MCF 10A (cell line): ENCODE measurements at regions not wholly inside any gene's neighbourhood (a gene's known extent, or its start where the extent isn't known, plus 50 kb on each side); places are given as distances from the start of the nearest gene placed in this dataset.

Source experiments
- BruUV-seq: library from RNA; stranded (reverse); fragments of 400-500 nt; replicated peaks from 2 replicates; lab custom pipeline; 2021; lab: Mats Ljungman, UMichigan
- CTCF ChIA-PET: fragments of 300-600 bp; sonication (Branson Sonifier 250); formaldehyde crosslinking; extraction: SDS; loops from one replicate; lab custom pipeline; 2021; ENCODE audit warnings: antibody characterized with exemption, inconsistent platforms; lab: Yijun Ruan, JAX
- POLR2A ChIA-PET: fragments of 300-600, 350-650 bp; sonication (Branson Sonifier 250); formaldehyde crosslinking; extraction: SDS; loops from one replicate; lab custom pipeline; 2020; ENCODE audit warnings: antibody characterized with exemption, inconsistent platforms; lab: Yijun Ruan, JAX
- DNase-seq: peaks from one replicate; pipeline ENCODE4 v3.0.0-alpha.2; 2018; ENCODE audit not compliant: unreplicated experiment
- H3K27ac Mint-ChIP-seq: one replicate; pipeline ENCODE4 v1.8.0; 2022; ENCODE audit warnings: mild to moderate bottlenecking, low read depth, mixed read lengths; ENCODE audit not compliant: unreplicated experiment
- H3K27me3 Mint-ChIP-seq: one replicate; pipeline ENCODE4 v1.8.0; 2022; ENCODE audit warnings: mixed read lengths; ENCODE audit not compliant: insufficient read depth, unreplicated experiment
- H3K36me3 Mint-ChIP-seq: one replicate; pipeline ENCODE4 v1.8.0; 2022; ENCODE audit warnings: mild to moderate bottlenecking, moderate library complexity, mixed read lengths; ENCODE audit not compliant: insufficient read depth, unreplicated experiment
- H3K4me1 Mint-ChIP-seq: one replicate; pipeline ENCODE4 v1.8.0; 2022; ENCODE audit warnings: mixed read lengths; ENCODE audit not compliant: insufficient read depth, unreplicated experiment
- H3K4me3 Mint-ChIP-seq: one replicate; pipeline ENCODE4 v1.8.0; 2022; ENCODE audit warnings: mild to moderate bottlenecking, moderate library complexity, mixed read lengths; ENCODE audit not compliant: unreplicated experiment
- H3K9me3 Mint-ChIP-seq: one replicate; pipeline ENCODE4 v1.8.0; 2022; ENCODE audit warnings: mixed read lengths; ENCODE audit not compliant: unreplicated experiment
- intact Hi-C: fragments of 100-400 bp; cut with micrococcal nuclease; formaldehyde crosslinking; loops from 2 replicates; pipeline ENCODE4 v1.14.1; 2022
- TF ChIP-seq, protein P1 (sequence below): fragments of 200-600 bp; IDR thresholded peaks from one replicate; pipeline ENCODE4 v1.8.0; 2022; ENCODE audit warnings: antibody characterized with exemption, mild to moderate bottlenecking; ENCODE audit not compliant: unreplicated experiment

DNA sequence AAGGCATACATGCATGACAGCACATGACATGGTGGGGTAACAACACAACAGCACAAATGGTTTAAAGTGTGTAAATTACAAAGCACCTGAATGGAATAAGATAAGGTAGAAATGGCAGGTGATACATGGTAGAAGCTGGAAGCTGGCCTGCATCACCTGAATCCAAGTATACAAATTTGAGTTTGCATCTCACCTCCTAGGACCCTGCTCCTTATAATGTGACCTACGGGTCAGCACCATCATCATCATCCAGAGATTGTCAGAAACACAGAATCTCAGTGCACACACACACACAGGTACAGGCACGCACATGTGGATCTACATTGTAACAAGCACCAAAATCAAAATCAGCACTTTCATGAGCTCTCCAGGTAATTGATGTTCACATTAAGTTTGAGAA lies 1048.2 kb upstream of the AUTS2 start:
- intact Hi-C loops = no loop called here
- H3K4me1 Mint-ChIP-seq = no peaks in the 10 kb centered on the region
- H3K27me3 Mint-ChIP-seq = no peaks in the 10 kb centered on the region
- TF ChIP-seq, protein P1, sequence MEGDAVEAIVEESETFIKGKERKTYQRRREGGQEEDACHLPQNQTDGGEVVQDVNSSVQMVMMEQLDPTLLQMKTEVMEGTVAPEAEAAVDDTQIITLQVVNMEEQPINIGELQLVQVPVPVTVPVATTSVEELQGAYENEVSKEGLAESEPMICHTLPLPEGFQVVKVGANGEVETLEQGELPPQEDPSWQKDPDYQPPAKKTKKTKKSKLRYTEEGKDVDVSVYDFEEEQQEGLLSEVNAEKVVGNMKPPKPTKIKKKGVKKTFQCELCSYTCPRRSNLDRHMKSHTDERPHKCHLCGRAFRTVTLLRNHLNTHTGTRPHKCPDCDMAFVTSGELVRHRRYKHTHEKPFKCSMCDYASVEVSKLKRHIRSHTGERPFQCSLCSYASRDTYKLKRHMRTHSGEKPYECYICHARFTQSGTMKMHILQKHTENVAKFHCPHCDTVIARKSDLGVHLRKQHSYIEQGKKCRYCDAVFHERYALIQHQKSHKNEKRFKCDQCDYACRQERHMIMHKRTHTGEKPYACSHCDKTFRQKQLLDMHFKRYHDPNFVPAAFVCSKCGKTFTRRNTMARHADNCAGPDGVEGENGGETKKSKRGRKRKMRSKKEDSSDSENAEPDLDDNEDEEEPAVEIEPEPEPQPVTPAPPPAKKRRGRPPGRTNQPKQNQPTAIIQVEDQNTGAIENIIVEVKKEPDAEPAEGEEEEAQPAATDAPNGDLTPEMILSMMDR = no peak
- BruUV-seq = no TSS peak
- peaks cover 8% of the 10 kb centered on the region for H3K9me3 Mint-ChIP-seq
- CTCF ChIA-PET = interaction anchor here (0.6 kb wide), 1 partner anchor 1861 kb away, joined by 3 read pairs; no protein-coding TSS in a partner anchor
- no peak overlapping the region for H3K27ac Mint-ChIP-seq
- POLR2A ChIA-PET = no interaction called here
- no peaks in the 10 kb centered on the region for H3K36me3 Mint-ChIP-seq
- DNase-seq = no peak
- H3K4me3 Mint-ChIP-seq = no peak overlapping the region

DNA sequence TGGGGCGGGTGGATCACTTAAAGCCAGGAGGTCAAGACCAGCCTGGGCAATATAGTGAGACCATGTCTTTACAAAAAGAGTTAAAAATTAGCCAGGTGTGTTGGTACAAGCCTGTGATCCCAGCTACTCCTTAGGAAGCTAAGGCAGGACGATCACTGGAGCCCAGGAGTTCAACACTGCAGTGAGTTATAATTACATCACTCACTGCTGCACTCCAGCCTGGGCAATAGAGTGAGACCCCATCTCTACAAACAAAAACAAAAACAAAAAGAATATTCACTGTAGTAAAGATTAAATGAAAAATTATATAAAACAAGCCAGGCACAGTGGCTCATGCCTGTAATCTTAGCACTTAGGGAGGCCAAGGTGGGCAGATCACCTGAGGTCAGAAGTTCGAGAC lies 1047.6 kb upstream of the AUTS2 start:
- BruUV-seq = no TSS peak
- intact Hi-C loops = no loop called here
- Mint-ChIP-seq H3K36me3 (no peaks in the 10 kb centered on the region), H3K27ac (no peak overlapping the region), H3K27me3 (no peaks in the 10 kb centered on the region), H3K9me3 (peaks cover 8% of the 10 kb centered on the region), H3K4me3 (no peak overlapping the region), H3K4me1 (no peaks in the 10 kb centered on the region)
- DNase-seq = no peak
- TF ChIP-seq, protein P1 = no peak
- POLR2A ChIA-PET = no interaction called here
- CTCF ChIA-PET = interaction anchor here (0.6 kb wide), 1 partner anchor 1862 kb away, joined by 3 read pairs; no protein-coding TSS in a partner anchor

DNA sequence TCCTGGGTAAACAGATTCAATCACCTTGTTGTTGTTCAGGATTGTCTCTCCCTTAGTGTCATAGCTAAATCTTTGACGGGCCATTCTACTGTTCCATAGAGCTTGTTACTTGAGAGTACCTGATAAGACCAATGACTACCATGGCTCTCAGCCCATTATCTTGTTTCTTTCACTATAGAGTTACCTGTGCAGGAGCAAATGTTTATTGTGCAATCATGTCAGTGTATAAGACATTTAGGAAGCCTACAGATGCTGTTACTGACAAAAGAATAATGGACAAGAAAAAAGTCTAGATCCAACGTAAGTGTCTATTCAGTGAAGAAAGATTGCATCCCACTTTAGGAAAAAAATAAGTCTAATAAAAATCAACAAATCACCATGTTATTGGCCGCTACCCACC lies 1041.7 kb upstream of the AUTS2 start:
- Mint-ChIP-seq H3K4me1 (no peaks in the 10 kb centered on the region), H3K27me3 (no peaks in the 10 kb centered on the region), H3K4me3 (no peak overlapping the region), H3K9me3 (peaks cover 26% of the 10 kb centered on the region), H3K36me3 (no peaks in the 10 kb centered on the region), H3K27ac (no peak overlapping the region)
- no TSS peak for BruUV-seq
- intact Hi-C loops = no loop called here
- POLR2A ChIA-PET = no interaction called here
- TF ChIP-seq, protein P1 = no peak
- no peak for DNase-seq
- CTCF ChIA-PET = no interaction called here

DNA sequence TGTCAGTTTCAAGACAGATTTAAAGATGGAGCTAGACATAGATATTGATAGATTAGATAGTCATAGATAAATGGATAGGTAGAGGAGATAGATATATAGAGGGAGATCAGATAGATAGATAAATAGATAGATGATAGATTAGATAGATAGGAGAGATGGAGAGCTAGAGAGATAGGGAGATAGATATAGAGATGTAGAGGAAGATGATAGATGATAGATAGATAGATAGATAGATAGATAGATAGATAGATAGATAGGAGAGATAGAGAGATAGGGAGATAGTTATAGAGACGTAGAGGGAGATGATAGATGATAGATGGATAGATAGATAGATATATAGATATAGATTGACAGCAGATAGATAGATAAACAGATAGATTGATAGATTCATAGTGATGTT lies 1038.8 kb upstream of the AUTS2 start:
- peaks cover 35% of the 10 kb centered on the region for H3K9me3 Mint-ChIP-seq
- TF ChIP-seq, protein P1 = no peak
- H3K27ac Mint-ChIP-seq = no peak overlapping the region
- intact Hi-C loops = no loop called here
- H3K27me3 Mint-ChIP-seq = no peaks in the 10 kb centered on the region
- ChIA-PET POLR2A (no interaction called here), CTCF (no interaction called here)
- H3K36me3 Mint-ChIP-seq = no peaks in the 10 kb centered on the region
- no peak for DNase-seq
- H3K4me1 Mint-ChIP-seq = no peaks in the 10 kb centered on the region
- no peak overlapping the region for H3K4me3 Mint-ChIP-seq
- no TSS peak for BruUV-seq
